DOHH2 (cell line): ENCODE measurements at regions not wholly inside any gene's neighbourhood (a gene's known extent, or its start where the extent isn't known, plus 50 kb on each side); places are given as distances from the start of the nearest gene placed in this dataset.

Experiments
- H3F3A ChIP-seq: fragments of 200-600 bp; sonication (generic), shearing (Covaris generic); 2 replicates; pipeline ENCODE4 v1.6.0; 2016; ENCODE audit warnings: antibody characterized with exemption, mild to moderate bottlenecking; ENCODE audit not compliant: control insufficient read depth, insufficient read depth
- H3K27ac ChIP-seq: fragments of 200-600 bp; sonication (generic); 2 replicates; pipeline ENCODE4 v1.5.1; 2014; ENCODE audit warnings: low read depth, mild to moderate bottlenecking, low read length, moderate library complexity
- H3K27me3 ChIP-seq: fragments of 200-600 bp; sonication (generic); 2 replicates; pipeline ENCODE4 v1.6.1; 2014; ENCODE audit warnings: mild to moderate bottlenecking, low read length, mixed read lengths; ENCODE audit not compliant: control insufficient read depth
- H3K36me3 ChIP-seq: fragments of 200-600 bp; sonication (generic); 2 replicates; pipeline ENCODE4 v1.6.1; 2014; ENCODE audit warnings: mild to moderate bottlenecking, low read length, moderate library complexity, mixed read lengths; ENCODE audit not compliant: control insufficient read depth
- H3K4me1 ChIP-seq: fragments of 200-600 bp; sonication (generic); 2 replicates; pipeline ENCODE4 v1.6.1; 2014; ENCODE audit warnings: mild to moderate bottlenecking, low read length, mixed read lengths; ENCODE audit not compliant: control insufficient read depth
- H3K4me2 ChIP-seq: fragments of 200-600 bp; sonication (generic); 2 replicates; pipeline ENCODE4 v1.6.0; 2014; ENCODE audit warnings: mild to moderate bottlenecking, low read length, moderate library complexity
- H3K4me3 ChIP-seq: fragments of 200-600 bp; sonication (generic); 2 replicates; pipeline ENCODE4 v1.5.1; 2014; ENCODE audit warnings: mild to moderate bottlenecking, low read length, mixed read lengths
- H3K79me2 ChIP-seq: fragments of 200-600 bp; sonication (generic); 2 replicates; pipeline ENCODE4 v1.6.1; 2014; ENCODE audit warnings: mild to moderate bottlenecking, low read length, mixed read lengths; ENCODE audit not compliant: control insufficient read depth
- H3K9me2 ChIP-seq: fragments of 200-600 bp; sonication (generic); replicated peaks from 2 replicates; pipeline ENCODE4 v1.6.1; 2014; ENCODE audit warnings: mild to moderate bottlenecking, low read length, mixed read lengths; ENCODE audit not compliant: control insufficient read depth
- H3K9me3 ChIP-seq: fragments of 200-600 bp; sonication (generic); 2 replicates; pipeline ENCODE4 v1.6.1; 2014; ENCODE audit warnings: antibody characterized with exemption, low read length, mixed read lengths; ENCODE audit not compliant: control insufficient read depth, insufficient read depth
- H4K20me1 ChIP-seq: fragments of 200-600 bp; sonication (generic); 2 replicates; pipeline ENCODE4 v1.6.0; 2014; ENCODE audit warnings: low read depth, mild to moderate bottlenecking, antibody characterized with exemption, low read length, moderate library complexity; ENCODE audit not compliant: control insufficient read depth, insufficient read depth
- CTCF ChIP-seq: fragments of 200-600 bp; sonication (generic); IDR thresholded peaks from one replicate; pipeline ENCODE4 v1.5.1; 2014; ENCODE audit warnings: antibody characterized with exemption, mild to moderate bottlenecking, low read depth, low read length; ENCODE audit not compliant: poor library complexity, severe bottlenecking
- EZH2phosphoT487 ChIP-seq: fragments of 200-600 bp; sonication (generic); IDR thresholded peaks from 2 replicates; pipeline ENCODE4 v1.6.1; 2017; ENCODE audit warnings: borderline replicate concordance, mild to moderate bottlenecking, antibody characterized with exemption, low read length, moderate library complexity, mixed read lengths

GRCh38 chr3:176787506-176787905 lies 409.8 kb downstream of the TBL1XR1 start:
- no peaks in the 10 kb centered on the region for H4K20me1 ChIP-seq
- H3K27ac ChIP-seq: no peak overlapping the region
- H3K79me2 ChIP-seq: no peaks in the 10 kb centered on the region
- no peaks in the 10 kb centered on the region for H3K36me3 ChIP-seq
- H3K4me2 ChIP-seq: no peak overlapping the region
- H3K4me3 ChIP-seq: no peak overlapping the region
- no peaks in the 10 kb centered on the region for H3F3A ChIP-seq
- H3K9me3 ChIP-seq: no peaks in the 10 kb centered on the region
- no peaks in the 10 kb centered on the region for H3K9me2 ChIP-seq
- H3K27me3 ChIP-seq: no peaks in the 10 kb centered on the region
- H3K4me1 ChIP-seq: no peaks in the 10 kb centered on the region
- TF ChIP-seq EZH2phosphoT487 (no peak), CTCF (no peak)

- H4K20me1 ChIP-seq: no peaks in the 10 kb centered on the region
- H3K36me3 ChIP-seq: no peaks in the 10 kb centered on the region
- H3K9me3 ChIP-seq: no peaks in the 10 kb centered on the region
- H3K4me1 ChIP-seq: no peaks in the 10 kb centered on the region
- TF ChIP-seq EZH2phosphoT487: no peak
- TF ChIP-seq CTCF: no peak
- no peaks in the 10 kb centered on the region for H3K27me3 ChIP-seq
- no peak overlapping the region for H3K4me2 ChIP-seq
- no peaks in the 10 kb centered on the region for H3F3A ChIP-seq
- no peaks in the 10 kb centered on the region for H3K9me2 ChIP-seq
- H3K79me2 ChIP-seq: no peaks in the 10 kb centered on the region
- no peak overlapping the region for H3K4me3 ChIP-seq
- H3K27ac ChIP-seq: no peak overlapping the region
These were observed 412.1 kb downstream of the TBL1XR1 start for GRCh38 chr3:176785171-176785570.

- no peak overlapping the region for H3K4me2 ChIP-seq
- H3K36me3 ChIP-seq: no peaks in the 10 kb centered on the region
- no peaks in the 10 kb centered on the region for H3K27me3 ChIP-seq
- TF ChIP-seq CTCF (no peak), EZH2phosphoT487 (no peak)
- no peak overlapping the region for H3K4me3 ChIP-seq
- no peaks in the 10 kb centered on the region for H3K79me2 ChIP-seq
- no peak overlapping the region for H3K27ac ChIP-seq
- H4K20me1 ChIP-seq: no peaks in the 10 kb centered on the region
- no peaks in the 10 kb centered on the region for H3K9me2 ChIP-seq
- H3K4me1 ChIP-seq: no peaks in the 10 kb centered on the region
- no peaks in the 10 kb centered on the region for H3K9me3 ChIP-seq
- H3F3A ChIP-seq: no peaks in the 10 kb centered on the region
These were observed 416.5 kb downstream of the TBL1XR1 start for GRCh38 chr3:176780766-176781165.
